GM19324 (cell line): ENCODE measurements at regions not wholly inside any gene's neighbourhood (a gene's known extent, or its start where the extent isn't known, plus 50 kb on each side); places are given as distances from the start of the nearest gene placed in this dataset.
"Not testable (repeated sequence)": the region's sequence is repeated elsewhere in the genome, so short reads cannot be mapped to it uniquely, and the experiment has no call there.

Source experiments
- ATAC-seq: cut with Tn5 transposase; IDR thresholded peaks from one replicate; pipeline ENCODE4 v1.9.1; 2021; ENCODE audit warnings: mild to moderate bottlenecking, moderate library complexity; ENCODE audit not compliant: unreplicated experiment, low FRiP score

DNA sequence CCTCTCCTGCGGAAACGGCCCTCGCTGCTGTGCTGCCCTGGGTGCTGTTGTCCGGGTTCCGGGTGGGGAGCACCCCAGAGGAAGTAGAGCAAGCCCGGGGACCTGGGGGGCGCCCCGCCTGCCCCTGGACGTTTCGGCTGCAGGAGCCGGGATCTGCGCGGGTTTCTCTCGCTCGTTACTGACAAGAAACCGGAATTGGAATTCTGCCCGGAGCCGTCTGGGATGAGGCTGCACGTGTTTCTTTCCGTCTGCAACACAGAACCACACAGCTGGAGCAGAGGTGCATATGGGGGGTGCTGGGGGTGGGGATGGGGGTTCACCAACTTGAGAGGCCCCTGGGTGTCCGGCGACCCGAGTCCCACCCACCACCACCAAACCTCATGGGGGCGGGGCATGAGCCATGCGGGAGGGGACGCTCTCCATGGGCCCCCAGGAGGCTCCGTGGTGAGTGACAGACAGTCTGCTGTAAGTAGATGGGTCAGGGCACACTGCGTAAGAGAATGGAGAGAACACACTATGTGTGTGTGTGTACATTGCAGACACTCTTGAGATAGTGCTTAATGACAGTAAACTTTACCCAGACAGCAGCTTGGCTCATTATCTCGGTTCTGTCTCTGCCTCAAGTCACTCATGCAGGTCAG lies 261.4 kb upstream of the C1orf174 start:
- ATAC-seq: no peak

DNA sequence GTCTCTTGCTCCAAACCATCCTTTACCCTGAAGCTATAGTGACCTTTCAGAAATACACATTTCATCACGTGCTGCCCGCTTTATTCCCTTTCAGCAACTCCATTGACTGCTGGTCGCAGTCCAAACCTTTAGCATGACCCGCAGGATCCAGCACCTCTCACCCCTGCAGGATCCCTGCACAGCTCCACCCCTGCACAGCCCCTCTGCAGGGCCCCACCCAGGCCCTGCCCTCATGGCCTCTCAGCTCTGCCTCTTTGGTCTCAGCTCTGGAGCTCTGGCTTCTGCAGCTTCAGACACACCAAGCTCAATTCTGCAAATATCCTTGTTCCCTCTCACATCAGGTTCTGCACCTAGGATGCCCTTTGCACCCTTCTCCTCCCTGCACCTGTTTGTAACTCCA lies 264.9 kb upstream of the C1orf174 start:
- no peak for ATAC-seq

DNA sequence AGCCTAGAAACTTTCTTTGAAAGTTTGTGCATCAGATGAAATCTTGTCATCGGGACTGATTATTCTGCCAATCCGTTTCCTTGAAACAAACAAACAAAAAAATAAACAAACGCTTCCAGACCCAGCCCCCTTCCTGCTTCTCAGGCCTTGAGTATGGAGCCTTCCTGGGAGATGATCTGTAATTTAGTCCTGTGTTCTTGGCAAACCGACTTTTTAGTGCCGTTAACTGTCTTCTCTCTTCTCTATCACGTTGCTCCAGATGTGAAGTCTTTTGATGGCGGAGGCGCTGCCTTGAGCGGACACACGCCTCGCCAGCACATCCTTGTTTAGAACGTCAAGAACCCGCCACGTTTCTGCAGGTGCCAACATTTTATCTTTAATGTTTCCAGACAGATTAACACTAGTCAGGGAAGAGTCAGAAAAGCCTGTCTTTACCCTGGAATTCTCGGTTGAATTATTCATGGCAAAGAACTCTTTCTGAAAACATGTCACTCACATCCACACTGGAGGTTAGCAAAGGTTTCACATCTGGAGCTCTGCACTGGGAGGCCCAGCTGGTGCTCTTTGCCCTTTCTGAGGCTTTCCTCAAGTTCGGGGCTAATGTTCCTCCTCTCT lies 265.7 kb upstream of the C1orf174 start:
- no peak for ATAC-seq

DNA sequence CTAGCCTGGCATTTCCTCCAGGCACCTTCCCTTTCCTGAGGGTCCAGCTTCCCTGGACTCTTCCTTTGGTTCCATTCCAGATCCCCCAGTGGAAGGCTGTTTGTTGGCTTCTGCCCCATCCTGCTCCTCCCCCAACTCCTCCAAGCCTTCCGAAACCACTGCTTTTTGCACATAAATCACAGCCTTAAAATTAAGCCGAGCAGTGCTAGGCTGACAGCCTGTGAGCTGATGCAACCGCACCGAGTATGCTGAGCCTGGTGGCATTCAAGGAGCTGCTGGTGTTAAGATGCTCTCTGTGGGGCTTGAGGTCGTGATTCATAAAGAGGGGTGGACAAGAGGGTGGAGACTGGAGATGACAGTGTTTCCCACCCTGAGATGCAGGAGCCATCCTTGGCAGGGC lies 266.6 kb upstream of the C1orf174 start:
- ATAC-seq: no peak

DNA sequence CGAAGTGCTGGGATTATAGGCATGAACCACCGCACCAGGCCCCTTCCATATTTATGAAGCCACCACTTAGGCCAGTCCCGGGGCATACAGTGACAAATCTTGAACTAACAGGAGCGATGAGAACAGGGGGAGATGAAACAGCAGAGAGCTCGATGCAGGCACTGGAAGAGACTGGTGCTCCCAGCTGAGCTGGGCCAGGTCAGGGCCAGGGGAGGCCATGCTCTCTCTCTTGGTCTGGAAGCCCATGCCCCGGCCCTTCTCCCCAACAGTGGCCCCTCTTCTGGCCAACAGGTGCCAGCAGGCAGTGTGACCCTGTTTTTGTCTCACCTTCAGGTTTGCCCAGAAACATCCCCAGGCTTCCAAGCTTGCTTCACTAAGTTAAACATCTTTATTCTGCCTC lies 269.9 kb upstream of the C1orf174 start:
- no peak for ATAC-seq

DNA sequence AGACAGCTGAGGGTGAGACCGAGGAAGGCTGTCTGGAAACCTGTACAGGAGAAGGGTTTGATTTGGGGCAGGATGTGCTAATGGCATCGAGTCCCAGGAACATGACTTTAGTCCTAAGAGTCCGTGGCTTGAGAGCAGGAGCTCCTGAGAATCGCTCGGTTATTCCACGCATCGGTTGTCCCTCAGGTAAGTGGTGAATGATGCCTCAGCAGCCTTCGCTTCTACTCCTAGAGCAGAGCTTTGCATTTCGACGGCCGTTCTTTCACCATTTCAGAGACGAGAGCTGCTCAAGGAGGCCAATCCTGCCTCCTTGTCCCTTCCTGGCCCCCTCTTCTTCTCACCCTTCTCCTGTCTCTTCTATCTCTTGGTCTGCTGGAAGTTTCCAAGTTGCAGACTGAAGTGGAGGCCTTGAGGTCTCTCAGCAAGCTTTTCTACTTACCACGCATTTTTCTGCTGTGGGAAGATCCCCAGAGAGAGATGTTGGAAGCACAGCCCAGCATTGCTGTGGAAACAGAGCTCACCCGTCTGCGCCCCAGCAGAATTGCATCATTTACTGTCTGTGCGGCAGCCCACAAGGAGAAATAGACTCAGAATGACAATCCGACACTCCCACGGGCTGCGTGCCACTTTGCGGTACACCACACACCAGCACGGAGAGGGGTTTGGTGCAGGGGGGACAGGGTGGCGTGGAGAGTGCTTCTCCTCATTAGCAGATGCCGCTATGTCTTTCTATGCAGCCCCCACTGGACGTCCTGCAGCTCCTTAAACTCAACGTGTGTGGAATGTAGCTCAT lies 270.7 kb upstream of the C1orf174 start:
- ATAC-seq: no peak

DNA sequence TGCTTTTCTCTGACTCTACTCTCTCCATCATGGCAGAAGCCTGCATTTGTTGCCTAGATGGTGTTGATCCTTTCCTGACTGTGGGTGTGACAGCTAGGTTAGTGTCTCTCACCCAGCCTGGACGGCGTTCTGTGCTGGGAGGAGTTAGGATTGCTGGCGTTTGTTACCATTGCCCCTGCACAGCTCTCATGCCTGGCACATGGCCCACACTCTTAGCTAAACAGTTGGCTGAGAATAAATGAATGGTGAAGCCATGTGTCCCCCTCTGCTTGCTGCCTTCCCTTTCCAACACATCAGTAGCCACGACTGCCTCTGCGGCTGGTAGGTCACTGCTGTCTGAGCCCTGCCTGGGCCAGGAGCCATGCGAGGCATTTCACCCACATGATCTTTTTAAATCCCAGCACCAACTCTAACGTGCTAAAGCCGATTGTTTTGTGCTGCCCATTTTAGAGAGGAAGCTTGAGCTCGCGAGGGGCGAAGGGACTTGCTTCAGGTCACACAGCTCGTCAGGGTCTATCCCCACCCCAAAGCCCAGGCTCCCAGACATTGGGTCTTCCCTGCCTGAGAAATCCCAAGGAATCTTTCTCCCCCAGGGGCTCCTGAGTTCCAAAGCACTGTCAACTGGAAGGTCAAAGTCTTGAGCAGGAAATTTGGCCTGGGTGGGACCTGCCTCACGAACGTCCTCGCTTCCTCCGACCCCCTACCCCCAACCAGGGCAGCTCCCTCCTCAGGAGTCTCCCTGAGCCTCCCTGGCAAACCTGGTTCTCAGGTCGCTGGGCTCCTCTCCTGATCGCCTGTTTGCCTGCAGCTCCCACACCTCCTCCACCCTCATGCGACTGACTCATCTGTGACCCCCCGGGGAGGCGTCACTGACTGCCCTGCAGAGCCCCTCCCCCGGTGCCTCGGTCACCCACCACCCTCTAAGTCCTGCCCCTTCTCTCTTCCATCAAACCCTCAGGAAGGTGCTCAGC lies 271.7 kb upstream of the C1orf174 start:
- no peak for ATAC-seq

DNA sequence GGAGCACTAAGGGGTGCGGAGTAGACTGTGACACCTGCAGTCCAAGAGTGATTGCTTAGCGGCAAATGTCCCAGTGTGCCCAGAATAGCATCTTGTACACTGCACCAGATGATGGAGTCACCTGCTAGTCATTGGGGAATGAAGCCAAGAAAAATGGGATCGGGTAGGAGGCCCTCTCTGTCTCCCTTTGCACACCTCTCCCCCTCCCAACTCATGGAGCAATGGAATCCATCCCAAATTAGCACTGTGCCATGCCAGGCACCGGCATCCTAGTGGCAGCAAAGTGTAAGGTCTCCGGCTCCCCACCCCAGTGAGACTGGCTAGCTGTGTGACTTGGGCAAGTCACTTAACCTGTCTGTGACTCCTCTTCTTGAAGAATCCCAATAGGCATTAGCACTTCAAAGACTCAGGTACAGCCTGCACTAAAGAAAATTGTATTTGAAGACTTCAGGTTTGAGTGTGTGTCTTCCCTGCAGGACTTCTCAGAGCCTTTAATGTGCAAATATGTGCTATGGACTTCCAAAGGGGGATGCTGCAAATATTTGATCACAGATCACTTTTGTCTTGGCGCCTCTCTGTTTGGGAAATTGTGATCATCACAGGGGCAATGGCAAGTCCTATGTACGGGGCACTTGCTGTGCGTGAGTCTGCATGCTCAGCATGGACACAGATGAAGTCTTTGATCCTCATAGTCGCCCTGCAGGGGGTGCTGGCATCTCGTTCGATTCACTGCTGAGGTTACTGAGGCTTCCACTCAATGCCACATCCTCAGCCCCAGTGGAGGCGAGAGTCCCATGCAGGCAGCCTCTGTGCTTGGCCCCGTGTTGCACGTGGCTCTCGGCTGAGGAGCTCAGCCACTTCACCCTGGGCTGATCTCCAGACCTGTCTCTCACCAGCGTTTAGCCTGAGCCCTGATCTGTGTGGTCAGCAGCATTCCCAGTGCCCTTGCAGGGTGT lies 272.9 kb upstream of the C1orf174 start:
- ATAC-seq: peak; percentile 58

DNA sequence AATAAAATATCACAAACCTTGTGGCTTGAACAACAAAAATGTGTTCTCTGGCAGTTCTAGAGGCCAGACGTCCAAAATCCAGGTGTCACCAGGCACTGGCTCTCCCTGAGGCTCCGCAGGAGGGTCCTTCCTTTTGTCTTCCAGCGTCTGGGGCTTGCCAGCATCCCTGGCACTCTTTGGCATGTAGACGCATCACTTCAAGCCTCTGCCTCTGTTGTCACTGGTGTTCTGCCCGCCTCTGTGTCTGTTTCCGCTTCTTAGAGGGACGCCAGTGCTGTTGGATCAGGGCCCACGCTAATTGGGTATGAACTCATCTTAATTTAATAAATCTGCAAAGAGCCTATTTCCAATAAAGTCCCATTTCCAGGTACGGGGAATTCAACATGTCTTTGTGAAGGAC lies 273.7 kb upstream of the C1orf174 start:
- ATAC-seq: no peak

DNA sequence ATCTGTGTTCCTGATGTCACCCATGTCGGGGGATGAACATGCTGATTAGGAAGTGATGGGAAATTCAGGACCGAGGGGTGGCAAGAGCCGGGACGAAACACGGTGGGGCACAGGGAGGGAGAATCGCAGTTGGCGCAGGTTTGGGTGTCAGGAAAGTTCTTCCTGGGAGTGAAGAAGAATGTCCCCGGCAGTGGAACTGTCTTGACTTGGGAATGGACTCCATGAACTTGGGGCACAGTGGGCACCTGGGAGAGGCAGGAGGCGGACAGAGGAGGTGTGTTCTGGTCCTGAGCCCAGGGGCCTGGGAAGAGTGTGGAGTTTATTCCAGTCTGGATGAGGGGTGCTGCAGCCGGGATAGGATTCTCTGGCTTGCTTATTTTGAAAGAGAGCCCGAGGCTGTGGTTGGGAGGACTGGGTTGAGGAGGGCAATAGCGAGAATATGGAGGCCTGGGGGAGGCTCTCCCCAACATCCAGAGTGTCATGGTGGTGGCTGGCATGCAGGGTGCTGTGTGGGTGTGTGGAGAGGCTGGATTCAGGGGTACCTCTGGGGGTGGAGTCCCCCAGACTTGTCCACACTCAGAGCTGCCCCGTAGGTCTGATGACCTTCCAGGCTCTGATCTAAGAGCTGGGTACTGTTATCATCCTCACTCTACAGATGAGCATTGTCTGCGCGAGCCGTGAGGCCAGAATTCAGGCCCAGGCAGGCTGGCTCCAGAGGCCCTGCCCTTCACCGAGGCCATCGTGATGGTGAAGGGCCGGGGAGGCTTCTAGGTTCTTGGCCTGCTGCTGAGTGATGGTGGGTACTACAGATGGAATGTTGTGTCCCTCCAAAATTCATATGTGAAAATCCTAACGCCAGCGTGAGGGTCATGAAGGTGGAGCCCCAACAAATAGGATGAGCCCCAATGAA lies 274.5 kb upstream of the C1orf174 start:
- no peak for ATAC-seq

DNA sequence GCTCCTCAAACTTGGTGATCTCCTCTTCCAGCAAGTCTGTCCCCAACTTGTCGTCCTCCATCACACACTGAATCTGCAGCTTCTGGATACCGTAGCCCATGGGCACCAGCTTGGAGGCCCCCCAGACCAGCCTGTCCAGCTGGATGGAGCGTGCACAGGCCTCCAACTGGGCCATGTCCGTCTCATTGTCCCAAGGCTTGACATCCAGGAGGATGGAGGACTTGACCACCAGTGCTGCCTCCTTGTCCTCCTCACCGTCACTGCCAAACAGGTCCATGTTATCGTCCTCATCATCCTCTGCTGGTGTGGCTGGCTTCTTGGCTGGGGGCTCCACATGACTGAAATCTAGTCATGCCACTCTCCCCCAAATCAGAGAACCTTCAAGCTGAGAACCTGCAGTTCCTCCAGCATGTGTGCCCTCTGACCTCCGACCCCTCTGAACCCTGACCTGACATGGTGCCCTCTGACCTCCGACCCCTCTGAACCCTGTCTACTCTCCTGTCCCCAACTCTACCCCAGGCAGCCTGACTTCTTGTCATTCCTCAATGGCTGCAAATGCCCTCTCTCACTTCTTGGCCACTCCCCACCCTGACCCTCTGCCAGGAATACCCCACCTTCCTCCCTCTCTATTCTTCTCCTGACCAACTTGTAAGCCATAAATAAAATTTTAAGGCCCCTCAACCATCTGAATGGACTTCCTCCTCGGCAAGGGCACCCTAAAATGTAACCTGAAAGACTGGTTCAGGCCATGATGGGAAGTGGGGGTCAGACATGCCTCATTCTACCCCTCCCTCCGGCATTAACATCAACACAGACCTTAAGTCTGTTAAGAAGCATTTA lies 275.7 kb upstream of the C1orf174 start:
- no peak for ATAC-seq

DNA sequence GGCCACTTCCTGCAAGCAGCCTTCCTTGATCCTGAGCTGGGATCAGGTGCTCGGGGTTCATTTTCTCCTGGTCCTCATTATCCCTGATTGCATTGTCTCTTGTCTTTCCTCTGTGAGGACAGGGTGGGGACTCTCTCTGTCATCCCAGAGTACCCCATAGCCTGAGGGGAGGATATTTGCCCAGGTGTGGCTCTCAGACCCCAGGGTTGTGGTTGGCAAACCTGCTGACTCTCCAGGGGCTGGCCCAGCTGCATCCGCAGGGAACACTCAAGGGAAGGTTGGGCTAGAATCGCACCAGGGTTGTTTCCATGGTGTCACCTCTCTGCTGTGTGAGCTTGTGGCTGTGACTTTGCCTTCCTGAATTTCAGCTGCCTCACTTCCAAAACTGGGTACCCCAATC lies 276.8 kb upstream of the C1orf174 start:
- no peak for ATAC-seq

DNA sequence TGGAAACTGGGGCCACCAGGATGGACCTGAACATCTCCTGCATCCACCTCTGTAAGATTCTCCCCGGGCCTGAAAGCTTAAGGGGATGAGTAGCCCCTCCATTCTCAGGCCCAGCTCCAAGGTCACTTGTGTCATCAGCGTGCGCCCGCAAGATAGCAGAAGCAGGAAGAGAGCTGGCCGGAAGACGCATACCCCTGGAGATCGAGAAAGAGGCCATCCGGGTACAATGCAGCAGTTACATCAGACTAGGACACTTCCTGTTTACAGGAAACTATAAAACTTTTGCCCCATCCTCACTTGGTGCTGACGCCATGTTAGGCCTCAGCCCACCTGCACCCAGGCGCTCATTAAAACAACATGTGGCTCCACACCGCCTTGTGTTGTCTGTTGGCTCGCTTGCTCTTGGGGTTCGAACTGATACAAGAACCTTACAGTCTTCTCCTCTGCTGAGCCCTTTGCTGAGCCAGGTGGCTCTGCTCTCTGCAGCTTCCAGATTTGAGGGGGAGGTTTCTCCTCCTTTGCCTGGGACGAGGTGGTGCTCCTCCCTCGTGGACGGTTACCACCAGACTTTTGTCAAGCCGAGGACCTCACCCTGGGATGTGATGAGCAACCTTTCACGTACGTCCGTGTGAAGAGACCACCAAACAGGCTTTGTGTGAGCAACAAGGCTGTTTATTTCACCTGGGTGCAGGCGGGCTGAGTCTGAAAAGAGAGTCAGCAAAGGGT lies 277.5 kb upstream of the C1orf174 start:
- ATAC-seq: no peak

DNA sequence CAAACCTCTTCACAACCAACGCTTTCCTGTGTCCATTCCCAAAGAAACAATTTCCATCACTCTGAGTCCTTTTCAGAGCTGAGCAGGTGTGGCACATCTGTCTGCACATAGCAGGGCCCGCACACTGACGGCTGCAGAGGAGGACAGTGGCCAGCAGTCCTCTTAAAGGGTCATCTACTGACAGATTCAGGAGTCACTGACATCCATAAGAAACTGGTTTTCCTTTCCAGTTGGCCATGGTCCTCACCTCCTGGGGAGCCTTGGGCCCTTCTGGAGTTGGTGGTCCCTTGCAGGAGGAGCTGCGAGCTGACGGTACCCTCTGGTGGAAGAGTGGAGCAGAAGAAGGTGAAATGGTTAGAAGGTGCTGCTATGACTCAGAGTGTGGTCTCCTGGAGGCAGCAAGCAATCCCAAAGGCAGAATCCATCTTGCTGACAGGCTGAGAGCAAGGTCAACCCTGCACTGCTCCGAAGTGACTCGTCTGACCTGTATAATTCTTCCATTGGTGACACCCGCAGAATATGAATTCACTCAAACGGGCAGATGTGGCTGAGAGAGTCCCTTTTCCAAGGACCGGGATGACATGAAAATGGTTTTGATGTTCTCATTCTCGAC lies 278.5 kb upstream of the C1orf174 start:
- no peak for ATAC-seq

DNA sequence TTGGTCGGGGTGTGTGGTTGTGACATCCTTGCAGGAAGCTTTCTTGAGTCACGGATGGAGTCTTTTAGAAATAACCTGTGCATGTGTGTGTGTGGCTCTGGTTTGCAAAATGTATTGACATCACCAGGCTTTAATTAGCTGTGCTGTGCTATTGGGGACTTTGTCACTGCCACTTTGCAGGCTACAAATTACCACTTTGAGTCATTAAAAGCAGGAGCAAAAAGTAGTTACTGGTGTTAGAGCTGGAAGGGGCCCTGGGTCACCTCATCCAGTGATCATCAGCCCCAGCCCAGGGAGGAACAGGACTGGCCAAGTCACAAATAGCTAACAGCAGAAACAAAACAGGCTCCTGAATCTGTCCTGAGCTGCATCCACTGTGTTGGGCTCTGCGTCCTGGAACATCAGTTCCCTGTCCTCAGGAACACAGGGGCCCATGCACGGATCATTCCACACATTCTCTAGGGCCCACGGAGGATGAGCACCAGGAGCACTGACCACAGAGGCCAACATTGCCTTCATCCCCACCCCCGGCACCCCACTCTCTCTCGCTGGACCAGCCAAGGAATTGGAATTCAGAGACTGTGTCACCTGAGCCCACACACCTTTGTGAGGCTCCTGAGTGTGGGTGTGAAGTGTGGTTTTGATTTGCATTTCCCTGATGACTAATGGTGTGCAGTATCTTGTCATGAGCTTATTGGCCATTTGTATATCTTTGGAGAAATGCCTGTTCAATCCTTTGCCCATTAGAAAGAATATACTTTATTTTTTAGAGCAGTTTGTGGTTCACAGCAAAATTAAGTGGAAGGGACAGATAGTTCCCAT lies 280.1 kb upstream of the C1orf174 start:
- no peak for ATAC-seq

DNA sequence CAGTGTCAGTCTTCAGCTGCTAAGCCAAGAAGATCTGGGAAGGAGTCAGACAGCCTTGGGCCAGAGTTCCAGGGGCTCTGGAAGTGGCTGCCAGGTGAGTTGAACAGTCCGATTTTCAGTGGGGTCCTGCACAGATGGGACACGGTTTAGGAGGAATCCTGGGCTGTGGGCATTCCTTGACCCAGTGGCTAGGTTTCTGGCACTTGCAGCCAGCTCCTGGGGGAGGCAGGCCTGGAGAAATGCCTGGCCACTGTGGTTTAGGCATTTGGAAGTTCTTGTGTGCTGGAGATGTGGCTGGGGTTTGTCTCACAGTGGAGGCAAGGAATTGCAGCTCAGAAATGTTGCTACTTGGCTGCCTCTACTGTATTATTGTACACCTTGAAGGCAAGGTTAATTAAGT lies 286.4 kb upstream of the C1orf174 start:
- not testable (repeated sequence) for ATAC-seq
